ENCODE measurements at regions not wholly inside any gene's neighbourhood (a gene's known extent, or its start where the extent isn't known, plus 50 kb on each side); places are given as distances from the start of the nearest gene placed in this dataset.

DNA sequence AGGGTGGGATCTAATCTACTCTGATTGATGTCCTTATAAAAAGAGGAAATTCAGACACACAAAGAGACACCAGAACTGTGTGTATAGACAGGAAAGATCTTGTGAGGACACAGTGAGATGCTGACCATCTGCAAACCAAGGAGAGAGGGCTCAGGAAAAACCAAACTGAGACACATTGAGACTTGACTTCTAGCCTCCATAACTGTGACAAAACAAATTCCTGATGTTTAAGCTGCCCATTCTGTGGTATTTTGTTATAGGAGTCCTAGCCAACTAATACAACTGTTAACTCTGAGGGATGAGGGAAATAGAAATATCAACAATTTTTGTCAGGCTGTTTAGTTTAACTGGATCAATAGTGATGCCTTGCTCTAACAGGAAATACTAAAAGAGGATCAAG is 93.4 kb upstream of the COL3A1 start:
- Mint-ChIP-seq H3K27ac (no peak overlapping the region), H3K4me3 (no peak overlapping the region), H3K27me3 (no peaks in the 10 kb centered on the region), H3K36me3 (ENCODE audit: low read depth) (no peaks in the 10 kb centered on the region), H3K4me1 (no peaks in the 10 kb centered on the region), H3K9me3 (peaks cover 8% of the 10 kb centered on the region)
- ATAC-seq (replicated peaks) = no peak

DNA sequence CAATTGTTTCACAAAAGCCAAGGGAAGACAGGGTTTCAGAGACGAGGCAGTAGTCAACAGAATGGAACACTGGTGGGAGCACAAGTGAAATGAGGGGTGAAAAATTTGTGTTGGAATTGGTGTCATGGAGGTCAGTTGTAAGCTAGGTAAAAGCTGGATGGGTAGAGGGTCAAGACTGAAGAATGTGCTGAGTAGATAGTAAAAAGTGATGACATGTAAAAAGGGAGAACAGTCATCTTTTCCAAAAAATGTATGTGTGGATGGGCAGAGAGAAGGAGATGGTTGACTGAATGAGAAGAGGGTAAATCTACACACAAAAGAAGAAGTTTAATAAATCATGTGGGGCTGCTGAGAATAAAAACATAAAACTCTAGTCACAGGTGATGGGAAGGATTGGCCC is 92.7 kb upstream of the COL3A1 start:
- Mint-ChIP-seq H3K4me1 (no peaks in the 10 kb centered on the region), H3K9me3 (peaks cover 8% of the 10 kb centered on the region), H3K27me3 (no peaks in the 10 kb centered on the region), H3K27ac (no peak overlapping the region), H3K36me3 (ENCODE audit: low read depth) (no peaks in the 10 kb centered on the region), H3K4me3 (no peak overlapping the region)
- no peak for ATAC-seq (replicated peaks)

DNA sequence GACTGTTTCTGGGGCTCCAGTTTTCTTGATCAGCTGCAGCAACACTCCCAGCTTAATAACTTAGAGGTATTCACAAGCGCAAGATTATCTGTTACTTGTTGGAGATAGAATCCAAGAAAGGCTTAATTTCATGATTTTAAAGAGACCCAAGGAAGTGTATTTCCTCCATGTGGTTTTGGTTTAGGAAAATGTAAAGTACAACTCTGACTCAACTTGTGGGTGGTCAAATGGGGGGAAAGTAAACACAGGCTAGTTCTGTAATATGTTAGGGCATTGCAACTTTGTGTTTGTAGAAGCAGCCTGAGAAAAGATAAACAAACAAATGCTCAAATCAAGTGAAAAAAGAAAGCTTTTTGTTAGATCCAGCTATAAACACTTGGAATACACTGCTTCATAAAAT is 90.1 kb upstream of the COL3A1 start:
- Mint-ChIP-seq H3K36me3 (ENCODE audit: low read depth) (no peaks in the 10 kb centered on the region), H3K9me3 (peaks cover 8% of the 10 kb centered on the region), H3K27ac (no peak overlapping the region), H3K4me1 (no peaks in the 10 kb centered on the region), H3K4me3 (no peak overlapping the region), H3K27me3 (no peaks in the 10 kb centered on the region)
- no peak for ATAC-seq (replicated peaks)

DNA sequence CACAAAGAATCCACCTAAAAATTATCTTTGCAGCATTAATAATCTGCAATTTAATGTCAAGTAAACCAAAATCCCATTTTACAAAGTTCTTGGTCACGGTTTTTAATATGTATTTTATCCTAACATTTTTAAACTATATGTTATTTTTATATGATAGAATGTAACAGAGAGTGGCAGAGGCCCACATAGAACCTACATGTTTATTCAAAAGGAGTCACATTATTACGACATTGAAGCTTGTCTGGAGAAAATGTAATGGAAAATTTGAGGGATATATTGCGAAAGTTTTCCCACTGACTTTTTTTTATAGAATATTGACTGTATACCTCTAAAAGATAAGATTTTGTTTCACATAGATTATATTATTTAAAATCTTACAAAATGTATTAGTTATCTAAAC is 89.7 kb upstream of the COL3A1 start:
- Mint-ChIP-seq H3K27me3 (no peaks in the 10 kb centered on the region), H3K27ac (no peak overlapping the region), H3K9me3 (peaks cover 6% of the 10 kb centered on the region), H3K4me3 (no peak overlapping the region), H3K4me1 (no peaks in the 10 kb centered on the region), H3K36me3 (ENCODE audit: low read depth) (no peaks in the 10 kb centered on the region)
- ATAC-seq (replicated peaks) = no peak

DNA sequence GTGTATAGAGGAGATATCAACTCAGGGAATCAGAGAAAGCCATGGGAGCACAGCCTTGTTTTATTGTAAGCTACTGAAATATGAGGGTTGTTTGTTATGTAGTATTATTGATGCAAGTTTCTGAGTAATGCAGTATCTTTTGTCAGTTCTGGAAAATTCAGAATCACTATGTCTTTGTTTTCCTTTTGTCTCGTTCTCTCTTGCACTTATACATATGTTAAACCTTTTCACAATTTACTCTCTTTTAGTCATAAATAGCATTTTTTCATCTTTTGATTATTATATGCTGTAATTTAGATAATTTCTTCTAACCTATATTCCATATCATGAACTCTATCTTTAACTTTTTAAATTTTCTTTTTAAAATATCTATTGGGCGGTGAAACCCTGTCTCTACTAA is 85.0 kb upstream of the COL3A1 start:
- Mint-ChIP-seq H3K36me3 (ENCODE audit: low read depth) (no peaks in the 10 kb centered on the region), H3K4me1 (no peaks in the 10 kb centered on the region), H3K27me3 (no peaks in the 10 kb centered on the region), H3K9me3 (peaks cover 3% of the 10 kb centered on the region), H3K27ac (no peak overlapping the region), H3K4me3 (no peak overlapping the region)
- ATAC-seq (replicated peaks) = no peak

DNA sequence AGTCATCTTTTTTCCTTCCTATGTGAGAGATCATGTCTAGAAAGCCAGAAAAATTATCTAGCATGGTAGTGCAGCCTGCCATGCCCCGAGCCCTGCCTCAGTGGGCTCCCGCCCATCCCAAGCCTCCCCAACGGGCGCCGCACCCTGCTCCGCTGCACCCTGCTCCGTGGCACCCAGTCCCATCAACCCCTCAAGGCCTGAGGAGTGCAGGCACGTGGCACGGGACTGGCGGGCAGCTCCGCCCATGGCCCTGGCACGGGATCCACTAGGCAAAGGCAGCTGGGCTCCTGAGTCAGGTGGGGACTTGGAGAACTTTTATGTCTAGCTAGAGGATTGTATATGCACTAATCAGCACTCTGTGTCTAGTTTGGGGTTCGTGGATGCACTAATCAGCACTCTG is 83.4 kb upstream of the COL3A1 start:
- no peak for ATAC-seq (replicated peaks)
- Mint-ChIP-seq H3K27ac (no peak overlapping the region), H3K36me3 (ENCODE audit: low read depth) (no peaks in the 10 kb centered on the region), H3K9me3 (peaks cover 3% of the 10 kb centered on the region), H3K4me3 (no peak overlapping the region), H3K27me3 (no peaks in the 10 kb centered on the region), H3K4me1 (no peaks in the 10 kb centered on the region)

DNA sequence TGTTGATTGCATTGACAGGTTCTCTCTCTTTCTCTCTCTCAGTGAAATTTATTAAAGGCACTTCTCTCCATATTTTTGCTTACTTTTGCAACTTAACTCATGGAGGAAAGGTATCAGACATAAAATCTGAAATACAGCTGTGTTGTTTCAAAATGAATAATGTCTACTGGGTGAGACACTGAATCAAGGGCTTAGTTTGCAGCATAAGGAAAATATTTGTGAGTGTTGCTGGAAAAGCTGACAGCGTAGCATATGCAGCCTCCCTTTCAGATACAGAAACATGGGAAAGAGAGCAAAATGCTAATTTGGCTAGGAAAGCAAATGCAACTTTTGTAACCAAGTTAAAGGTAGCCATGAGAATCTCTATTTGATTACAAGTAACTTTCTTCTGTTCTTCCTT is 81.5 kb upstream of the COL3A1 start:
- Mint-ChIP-seq H3K9me3 (peaks cover 3% of the 10 kb centered on the region), H3K27me3 (no peaks in the 10 kb centered on the region), H3K4me3 (no peak overlapping the region), H3K4me1 (no peaks in the 10 kb centered on the region), H3K27ac (no peak overlapping the region), H3K36me3 (ENCODE audit: low read depth) (no peaks in the 10 kb centered on the region)
- ATAC-seq (replicated peaks) = no peak

DNA sequence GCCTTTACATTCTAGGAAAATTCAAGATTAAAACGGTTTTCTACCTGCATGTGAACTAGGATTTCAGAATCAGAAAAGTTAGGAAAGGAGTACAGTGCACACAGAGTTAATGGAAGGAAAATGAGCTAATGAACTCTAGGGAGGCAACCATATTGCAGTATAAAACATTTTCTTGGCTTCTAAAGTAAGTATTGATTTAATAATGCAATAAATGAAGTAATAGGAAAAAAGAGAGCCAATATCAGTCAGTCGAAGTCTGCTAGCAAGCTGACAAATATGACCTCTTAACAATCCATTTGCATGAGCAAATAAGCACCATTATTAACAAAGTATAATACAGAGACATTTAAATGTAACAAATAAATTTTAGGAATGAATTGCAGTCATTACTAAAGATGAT is 80.2 kb upstream of the COL3A1 start:
- no peaks in the 10 kb centered on the region for H3K36me3 Mint-ChIP-seq (ENCODE audit: low read depth)
- ATAC-seq (replicated peaks) = no peak
- no peak overlapping the region for H3K27ac Mint-ChIP-seq
- no peaks in the 10 kb centered on the region for H3K27me3 Mint-ChIP-seq
- H3K4me3 Mint-ChIP-seq = no peak overlapping the region
- H3K9me3 Mint-ChIP-seq = peaks cover 3% of the 10 kb centered on the region
- no peaks in the 10 kb centered on the region for H3K4me1 Mint-ChIP-seq

DNA sequence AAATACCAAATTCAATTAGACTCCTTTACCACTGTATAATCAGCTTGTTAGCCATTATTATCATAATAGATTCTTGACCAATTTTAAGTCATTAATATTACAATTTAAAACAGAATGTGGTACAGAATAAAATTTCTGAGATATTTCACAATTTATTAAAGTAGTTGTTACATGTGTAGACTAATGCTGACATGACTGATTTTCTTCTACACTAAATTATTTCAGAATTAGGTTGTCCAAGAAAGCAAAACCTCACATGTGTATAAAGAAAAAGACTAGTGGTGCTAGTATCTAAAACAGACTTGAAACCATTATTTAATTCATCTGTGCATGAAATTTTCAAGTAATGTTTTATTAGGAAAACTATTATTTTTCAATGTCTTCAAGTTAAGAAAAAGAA is 79.2 kb upstream of the COL3A1 start:
- no peak overlapping the region for H3K27ac Mint-ChIP-seq
- H3K27me3 Mint-ChIP-seq = no peaks in the 10 kb centered on the region
- ATAC-seq (replicated peaks) = no peak
- H3K36me3 Mint-ChIP-seq (ENCODE audit: low read depth) = no peaks in the 10 kb centered on the region
- H3K4me3 Mint-ChIP-seq = no peak overlapping the region
- peaks cover 3% of the 10 kb centered on the region for H3K9me3 Mint-ChIP-seq
- no peaks in the 10 kb centered on the region for H3K4me1 Mint-ChIP-seq

DNA sequence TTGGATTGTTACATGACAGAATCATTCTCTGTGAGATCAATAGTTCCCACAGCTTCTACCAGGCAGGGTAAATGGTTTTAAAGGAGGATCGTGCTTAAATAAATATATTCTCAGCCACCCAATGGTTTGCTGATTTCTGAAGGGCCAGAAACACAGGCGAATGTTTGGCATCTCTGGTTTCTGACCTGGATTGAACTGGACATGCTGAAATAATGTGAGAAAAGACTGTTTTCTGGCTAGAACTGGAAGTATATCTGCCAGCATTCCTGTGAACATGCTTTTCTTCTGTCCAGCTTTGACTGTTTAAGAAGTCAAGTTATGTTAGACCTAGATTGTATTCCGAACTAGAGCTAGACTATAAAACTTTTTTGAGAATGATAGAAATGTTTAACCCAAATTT is 77.1 kb upstream of the COL3A1 start:
- Mint-ChIP-seq H3K4me3 (no peak overlapping the region), H3K27me3 (no peaks in the 10 kb centered on the region), H3K4me1 (no peaks in the 10 kb centered on the region), H3K36me3 (ENCODE audit: low read depth) (no peaks in the 10 kb centered on the region), H3K27ac (no peak overlapping the region), H3K9me3 (peaks cover 1% of the 10 kb centered on the region)
- ATAC-seq (replicated peaks) = no peak

DNA sequence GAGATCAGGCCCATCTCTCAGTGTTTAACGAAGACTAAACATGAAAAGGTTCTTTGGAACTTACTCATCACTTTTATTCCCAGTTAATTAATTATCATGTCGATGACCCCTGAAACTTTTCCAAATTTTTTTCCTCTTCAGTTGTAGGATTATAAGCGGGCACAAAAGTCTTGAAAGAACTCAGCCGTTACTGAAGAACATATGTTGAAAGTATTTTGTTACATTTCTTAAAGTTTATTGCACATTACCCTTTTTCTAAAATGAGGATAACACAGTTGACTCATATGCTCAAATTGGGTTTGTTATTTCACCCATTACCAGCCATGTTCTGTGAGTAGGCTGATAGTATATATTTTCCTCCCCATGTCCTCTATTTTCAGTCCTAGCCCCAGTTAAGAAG is 75.9 kb upstream of the COL3A1 start:
- no peaks in the 10 kb centered on the region for H3K4me1 Mint-ChIP-seq
- H3K36me3 Mint-ChIP-seq (ENCODE audit: low read depth) = no peaks in the 10 kb centered on the region
- no peak for ATAC-seq (replicated peaks)
- no peak overlapping the region for H3K4me3 Mint-ChIP-seq
- no peak overlapping the region for H3K27ac Mint-ChIP-seq
- H3K9me3 Mint-ChIP-seq = no peaks in the 10 kb centered on the region
- H3K27me3 Mint-ChIP-seq = no peaks in the 10 kb centered on the region

DNA sequence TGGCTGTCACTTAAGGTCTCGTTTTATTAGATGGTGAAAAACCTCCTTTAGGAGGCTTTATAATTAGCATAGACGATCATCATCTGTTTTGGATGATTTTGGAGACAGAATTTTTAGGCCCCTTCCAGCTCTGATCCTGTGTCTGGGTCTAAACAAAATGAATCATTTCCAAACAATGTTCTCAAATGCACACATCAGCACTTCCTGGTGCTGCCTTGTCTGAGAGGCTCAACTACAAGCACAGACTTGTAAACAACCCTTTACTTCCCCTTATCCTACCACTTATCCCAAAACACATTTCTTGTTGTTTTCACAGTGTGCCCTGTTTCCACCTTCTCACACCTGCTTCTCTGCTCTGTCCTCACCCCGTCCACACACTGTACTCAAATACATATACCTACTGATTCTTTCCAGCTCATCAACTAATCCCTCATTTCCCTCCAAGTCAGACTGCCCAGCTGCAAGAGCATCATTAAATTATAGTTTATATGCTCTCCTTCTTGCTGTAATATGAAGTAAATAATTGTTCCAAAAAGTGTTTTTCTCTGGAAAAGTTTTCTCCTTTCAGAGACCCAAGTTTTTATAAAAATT is 71.2 kb upstream of the COL3A1 start:
- no peaks in the 10 kb centered on the region for H3K27me3 Mint-ChIP-seq
- H3K4me3 Mint-ChIP-seq = no peak overlapping the region
- H3K4me1 Mint-ChIP-seq = no peaks in the 10 kb centered on the region
- H3K27ac Mint-ChIP-seq = no peak overlapping the region
- no peaks in the 10 kb centered on the region for H3K9me3 Mint-ChIP-seq
- ATAC-seq (replicated peaks) = no peak
- no peaks in the 10 kb centered on the region for H3K36me3 Mint-ChIP-seq (ENCODE audit: low read depth)

DNA sequence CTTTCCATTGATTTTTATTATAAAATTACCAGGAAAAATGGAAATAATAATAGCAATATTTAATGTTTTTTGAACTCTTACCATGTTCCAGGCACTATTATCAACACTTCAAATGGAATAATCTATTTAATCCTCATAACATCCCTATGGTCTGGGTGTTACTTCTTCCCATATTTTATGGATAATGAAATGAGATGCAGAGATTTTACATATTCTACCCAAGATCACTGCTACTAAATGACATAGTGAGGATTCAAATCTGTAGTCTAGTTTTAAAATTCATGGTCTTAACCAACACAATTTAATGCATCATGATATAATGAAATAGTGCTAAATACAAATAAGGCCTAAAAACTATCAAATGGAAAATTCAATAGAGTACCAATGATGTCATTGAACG is 70.4 kb upstream of the COL3A1 start:
- Mint-ChIP-seq H3K4me3 (no peak overlapping the region), H3K4me1 (no peaks in the 10 kb centered on the region), H3K27ac (no peak overlapping the region), H3K9me3 (no peaks in the 10 kb centered on the region), H3K36me3 (ENCODE audit: low read depth) (no peaks in the 10 kb centered on the region), H3K27me3 (no peaks in the 10 kb centered on the region)
- no peak for ATAC-seq (replicated peaks)

DNA sequence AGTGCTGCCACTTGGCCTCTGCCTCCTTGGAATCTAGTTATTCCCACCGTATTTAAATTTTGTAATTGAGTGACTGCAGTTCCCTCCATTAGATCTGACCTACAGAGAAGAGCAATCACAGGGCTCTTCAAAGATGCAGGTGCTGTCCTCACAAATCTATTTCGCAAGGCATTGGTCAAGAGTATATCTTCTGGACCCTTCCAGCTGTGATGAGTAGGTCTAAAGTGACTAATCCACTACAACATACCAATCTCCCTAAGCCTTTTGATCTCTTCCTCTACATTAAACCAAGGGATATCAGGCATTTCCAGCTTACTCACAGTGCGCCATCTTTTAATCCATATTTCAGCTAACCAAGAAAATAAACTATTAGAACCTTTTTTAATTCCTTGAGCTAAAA is 65.1 kb upstream of the COL3A1 start:
- Mint-ChIP-seq H3K4me1 (no peaks in the 10 kb centered on the region), H3K4me3 (no peak overlapping the region), H3K27ac (no peak overlapping the region), H3K36me3 (ENCODE audit: low read depth) (no peaks in the 10 kb centered on the region), H3K9me3 (no peaks in the 10 kb centered on the region), H3K27me3 (no peaks in the 10 kb centered on the region)
- no peak for ATAC-seq (replicated peaks)

DNA sequence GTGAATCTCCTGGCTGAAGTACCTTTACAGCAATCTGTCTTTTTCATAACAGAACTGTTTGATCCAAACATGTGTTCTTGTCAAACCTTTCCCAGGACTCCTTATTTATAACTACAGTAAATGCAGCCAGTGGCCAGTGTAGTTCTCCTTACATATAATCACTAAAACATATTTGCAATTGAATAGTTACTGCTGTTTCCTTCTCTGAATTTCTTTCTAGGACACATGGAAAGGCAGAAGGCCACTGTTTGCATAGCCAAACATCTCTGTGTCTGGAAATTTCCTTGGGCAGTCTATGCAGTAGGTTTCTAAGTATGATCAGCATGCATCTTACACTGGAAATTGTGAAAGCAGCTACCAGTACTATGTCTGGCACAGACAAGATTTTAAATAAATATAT is 57.4 kb upstream of the COL3A1 start:
- Mint-ChIP-seq H3K4me3 (no peak overlapping the region), H3K4me1 (peaks cover 4% of the 10 kb centered on the region), H3K9me3 (peaks cover 5% of the 10 kb centered on the region), H3K36me3 (ENCODE audit: low read depth) (no peaks in the 10 kb centered on the region), H3K27me3 (no peaks in the 10 kb centered on the region), H3K27ac (no peak overlapping the region)
- no peak for ATAC-seq (replicated peaks)

DNA sequence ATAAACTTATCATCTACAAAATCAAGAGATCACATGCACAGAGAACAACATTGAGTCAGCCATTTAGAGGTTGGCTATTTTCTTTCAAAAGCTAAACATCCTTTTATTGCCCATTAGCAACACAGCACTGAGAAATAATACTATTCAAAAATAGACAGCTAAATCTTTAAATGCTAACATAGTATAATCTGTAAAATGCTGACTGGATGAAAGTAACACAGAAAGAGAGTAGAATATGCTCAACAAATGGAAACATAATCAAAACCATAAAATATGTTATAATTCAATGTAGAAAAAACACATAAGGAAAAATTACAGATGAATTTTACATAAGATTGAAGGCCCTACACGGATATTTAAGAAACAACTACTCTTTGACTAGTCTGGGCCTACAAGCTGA is 56.5 kb upstream of the COL3A1 start:
- Mint-ChIP-seq H3K4me1 (peaks cover 4% of the 10 kb centered on the region), H3K27ac (no peak overlapping the region), H3K36me3 (ENCODE audit: low read depth) (no peaks in the 10 kb centered on the region), H3K9me3 (peaks cover 5% of the 10 kb centered on the region), H3K4me3 (no peak overlapping the region), H3K27me3 (no peaks in the 10 kb centered on the region)
- ATAC-seq (replicated peaks) = no peak

Data from activated T-helper 17 cell treated with anti-CD3 and anti-CD28 coated beads, Interleukin-2, amount 50 U/mL, for 72 hours (primary cell).